ENCODE measurements at regions not wholly inside any gene's neighbourhood (a gene's known extent, or its start where the extent isn't known, plus 50 kb on each side); places are given as distances from the start of the nearest gene placed in this dataset.
A peak's percentile ranks its signal among the peaks of the same experiment; 100 is the strongest.
"Not testable (repeated sequence)": the region's sequence is repeated elsewhere in the genome, so short reads cannot be mapped to it uniquely, and the experiment has no call there.

DNA sequence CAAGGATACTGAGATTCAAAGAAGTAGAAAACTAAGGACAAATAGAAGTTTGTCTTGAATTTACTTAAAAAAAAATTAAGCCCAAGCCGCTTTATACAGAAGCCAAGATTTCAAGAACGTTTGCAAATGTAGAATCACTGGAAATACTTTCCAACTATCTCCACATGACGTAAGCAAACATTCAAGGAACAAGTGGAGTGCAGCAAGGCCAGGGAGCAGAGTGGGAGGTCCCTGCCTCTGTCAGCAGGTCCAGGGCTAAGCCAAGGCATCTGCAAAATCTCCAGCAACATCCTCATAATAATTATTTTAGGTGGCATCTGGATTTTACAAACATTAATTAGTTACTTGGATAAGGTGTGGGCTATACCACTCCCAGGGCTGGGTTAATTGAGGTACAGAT, 60.1 kb upstream of the AKIRIN2 start:
- CTCF ChIA-PET = no interaction called here
- POLR2A ChIA-PET (ENCODE audit: low non-redundant PET) = no interaction called here
- H3K27ac ChIP-seq = no peak overlapping the region
- TF ChIP-seq, protein P1, sequence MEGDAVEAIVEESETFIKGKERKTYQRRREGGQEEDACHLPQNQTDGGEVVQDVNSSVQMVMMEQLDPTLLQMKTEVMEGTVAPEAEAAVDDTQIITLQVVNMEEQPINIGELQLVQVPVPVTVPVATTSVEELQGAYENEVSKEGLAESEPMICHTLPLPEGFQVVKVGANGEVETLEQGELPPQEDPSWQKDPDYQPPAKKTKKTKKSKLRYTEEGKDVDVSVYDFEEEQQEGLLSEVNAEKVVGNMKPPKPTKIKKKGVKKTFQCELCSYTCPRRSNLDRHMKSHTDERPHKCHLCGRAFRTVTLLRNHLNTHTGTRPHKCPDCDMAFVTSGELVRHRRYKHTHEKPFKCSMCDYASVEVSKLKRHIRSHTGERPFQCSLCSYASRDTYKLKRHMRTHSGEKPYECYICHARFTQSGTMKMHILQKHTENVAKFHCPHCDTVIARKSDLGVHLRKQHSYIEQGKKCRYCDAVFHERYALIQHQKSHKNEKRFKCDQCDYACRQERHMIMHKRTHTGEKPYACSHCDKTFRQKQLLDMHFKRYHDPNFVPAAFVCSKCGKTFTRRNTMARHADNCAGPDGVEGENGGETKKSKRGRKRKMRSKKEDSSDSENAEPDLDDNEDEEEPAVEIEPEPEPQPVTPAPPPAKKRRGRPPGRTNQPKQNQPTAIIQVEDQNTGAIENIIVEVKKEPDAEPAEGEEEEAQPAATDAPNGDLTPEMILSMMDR (conservative IDR thresholded peaks at IDR 0.05; ENCODE audit: low read depth) = no peak
- no peak for DNase-seq (ENCODE audit: low spot score)

DNA sequence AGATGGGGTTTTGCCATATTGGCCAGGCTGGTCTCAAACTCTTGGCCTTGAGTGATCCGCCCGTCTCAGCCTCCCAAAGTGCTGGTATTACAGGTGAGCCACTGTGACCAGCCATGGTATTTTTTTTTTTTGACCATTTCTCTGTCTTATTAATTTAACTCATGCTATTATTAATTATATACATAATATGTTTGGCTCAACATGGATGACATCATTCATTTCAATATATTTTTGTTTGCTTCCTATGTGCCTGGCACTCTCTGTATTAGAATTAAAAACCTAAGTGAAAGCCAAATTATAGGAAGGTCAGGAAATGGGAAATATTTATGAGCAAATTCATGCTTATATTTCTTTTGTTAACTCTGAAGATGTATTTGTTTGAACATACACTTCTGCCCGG, 55.8 kb upstream of the AKIRIN2 start:
- POLR2A ChIA-PET (ENCODE audit: low non-redundant PET) = no interaction called here
- no peak overlapping the region for H3K27ac ChIP-seq
- DNase-seq (ENCODE audit: low spot score) = no peak
- CTCF ChIA-PET = interaction anchor here (0.6 kb wide), 1 partner anchor 17 kb away, joined by 5 read pairs; no protein-coding TSS in a partner anchor
- TF ChIP-seq, protein P1 (conservative IDR thresholded peaks at IDR 0.05; ENCODE audit: low read depth) = no peak

DNA sequence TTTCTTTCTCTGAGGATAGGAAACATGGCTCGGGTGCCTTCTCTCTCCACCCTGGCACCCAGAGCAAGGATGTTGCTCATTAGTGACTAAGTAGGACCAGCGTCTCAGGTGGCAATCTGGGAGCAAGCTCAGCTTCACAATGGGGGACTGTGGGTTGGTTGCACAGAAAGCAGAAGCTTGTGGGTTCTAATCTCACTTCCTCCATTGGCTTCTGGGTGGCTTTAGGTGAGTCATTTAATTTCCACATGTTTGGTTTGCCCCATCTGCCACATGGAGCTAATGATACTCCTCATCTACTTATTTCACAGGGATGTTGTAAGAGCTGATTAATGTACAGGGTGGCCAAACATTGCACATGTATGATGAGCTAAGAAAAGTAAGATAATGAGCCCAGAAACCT, 54.8 kb upstream of the AKIRIN2 start:
- ChIA-PET POLR2A (ENCODE audit: low non-redundant PET) (no interaction called here), CTCF (interaction anchor here (0.5 kb wide), 1 partner anchor 40 kb away, joined by 5 read pairs; no protein-coding TSS in a partner anchor)
- no peak overlapping the region for H3K27ac ChIP-seq
- peak; percentile 18 for DNase-seq (ENCODE audit: low spot score)
- TF ChIP-seq, protein P1 (conservative IDR thresholded peaks at IDR 0.05; ENCODE audit: low read depth) = no peak

DNA sequence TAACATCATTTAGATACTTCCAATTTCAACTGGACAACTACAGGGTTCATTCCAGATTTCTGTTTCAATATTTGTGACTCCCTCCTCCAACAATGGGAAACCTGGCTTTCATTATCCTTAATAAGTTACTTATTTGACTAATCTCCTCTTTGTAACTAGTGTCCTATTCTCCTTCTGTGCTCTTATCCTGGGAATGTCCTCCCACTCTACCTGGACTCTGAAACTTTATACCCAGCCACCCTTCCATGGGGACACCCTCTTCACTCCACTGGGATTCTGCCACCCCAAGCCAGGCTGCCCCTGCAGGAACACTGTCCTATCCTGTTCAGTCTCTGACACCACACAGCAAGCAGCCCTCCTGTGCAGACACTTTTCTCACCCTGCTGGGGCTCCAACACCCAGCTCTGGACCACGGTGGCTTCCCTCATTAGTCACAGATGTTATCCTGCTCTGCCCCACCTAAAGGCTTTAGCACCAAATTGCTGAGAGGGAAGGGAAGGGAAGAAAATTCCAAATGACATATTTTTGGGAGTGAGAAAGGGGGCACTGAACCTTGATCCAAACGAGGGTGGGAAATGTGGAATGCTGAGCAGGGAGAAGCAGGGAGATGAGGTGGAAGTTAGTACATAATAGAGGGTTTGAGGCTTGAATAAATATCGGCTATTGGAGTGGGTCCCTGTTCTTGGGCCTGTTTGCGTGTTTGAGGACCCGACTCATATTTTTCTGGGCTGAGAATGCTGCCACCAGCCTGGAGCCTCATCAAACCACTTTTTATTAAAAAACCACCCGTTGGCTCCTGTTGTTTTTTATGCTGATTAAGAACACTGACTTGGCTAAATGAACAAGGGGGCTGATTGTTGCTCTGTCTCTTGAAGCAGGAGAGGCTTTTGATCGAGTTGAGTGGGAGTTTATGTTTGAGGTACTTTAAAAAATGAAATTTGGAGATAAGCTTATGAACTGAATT, 54.0 kb upstream of the AKIRIN2 start:
- H3K27ac ChIP-seq = no peak overlapping the region
- ChIA-PET POLR2A (ENCODE audit: low non-redundant PET) (no interaction called here), CTCF (interaction anchor here (0.5 kb wide), 1 partner anchor 39 kb away, joined by 5 read pairs; no protein-coding TSS in a partner anchor)
- TF ChIP-seq, protein P1 (conservative IDR thresholded peaks at IDR 0.05; ENCODE audit: low read depth) = no peak
- DNase-seq (ENCODE audit: low spot score) = no peak

DNA sequence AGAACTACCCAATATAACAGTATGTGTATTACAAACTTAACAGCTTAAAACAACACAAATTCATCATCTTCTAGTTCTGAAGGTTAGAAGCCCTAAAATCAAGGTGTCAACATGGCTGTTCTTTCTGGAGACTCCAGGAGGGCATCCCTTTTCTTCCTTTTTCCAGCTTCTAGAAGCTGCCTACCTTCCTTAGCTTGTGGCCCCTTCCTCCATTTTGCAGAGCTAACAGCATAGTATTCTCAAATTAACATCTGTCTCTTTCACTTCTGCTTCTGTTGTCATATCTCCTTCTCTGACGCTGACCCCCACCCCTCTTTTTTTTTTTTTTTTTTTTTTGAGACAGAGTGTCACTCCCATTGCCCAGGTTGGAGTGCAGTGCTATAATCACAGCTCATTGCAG, 52.8 kb upstream of the AKIRIN2 start:
- no peak overlapping the region for H3K27ac ChIP-seq

DNA sequence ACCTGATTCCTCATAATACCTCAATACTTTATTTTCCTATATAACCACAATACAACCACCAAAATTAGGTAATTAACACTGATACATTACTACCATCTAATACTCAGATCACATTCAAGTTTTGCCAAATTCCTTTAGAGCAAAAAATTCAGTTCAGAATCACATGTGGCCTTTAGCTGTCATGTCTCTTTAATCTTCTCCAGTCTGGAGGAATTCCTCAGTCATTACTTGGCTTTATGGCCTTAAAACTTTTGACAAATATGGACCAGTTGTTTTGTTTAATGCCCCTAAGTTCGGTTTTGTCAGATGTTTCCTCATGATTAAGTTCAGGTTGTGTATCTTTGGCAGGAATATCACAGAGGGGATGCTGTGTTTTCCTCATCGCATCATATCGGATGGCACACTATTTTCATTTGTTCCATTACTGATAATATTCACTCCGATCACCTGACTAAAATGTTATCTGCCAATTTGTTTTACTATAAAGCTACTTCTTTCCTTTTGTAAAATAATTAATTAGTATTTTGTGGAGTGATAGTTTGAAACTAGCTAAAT, 51.2 kb upstream of the AKIRIN2 start:
- TF ChIP-seq, protein P1 (conservative IDR thresholded peaks at IDR 0.05; ENCODE audit: low read depth) = no peak
- ChIA-PET POLR2A (ENCODE audit: low non-redundant PET) (no interaction called here), CTCF (interaction anchor here (0.6 kb wide), 1 partner anchor 587 kb away, joined by 3 read pairs; no protein-coding TSS in a partner anchor)
- DNase-seq (ENCODE audit: low spot score) = no peak
- H3K27ac ChIP-seq = no peak overlapping the region

More for the DNA sequence above, 52.8 kb upstream of the AKIRIN2 start:
- no peak for DNase-seq (ENCODE audit: low spot score)
- CTCF ChIA-PET = interaction anchor here (0.7 kb wide), 1 partner anchor 20 kb away, joined by 5 read pairs; no protein-coding TSS in a partner anchor
- TF ChIP-seq, protein P1 (conservative IDR thresholded peaks at IDR 0.05; ENCODE audit: low read depth) = no peak
- POLR2A ChIA-PET (ENCODE audit: low non-redundant PET) = no interaction called here

DNA sequence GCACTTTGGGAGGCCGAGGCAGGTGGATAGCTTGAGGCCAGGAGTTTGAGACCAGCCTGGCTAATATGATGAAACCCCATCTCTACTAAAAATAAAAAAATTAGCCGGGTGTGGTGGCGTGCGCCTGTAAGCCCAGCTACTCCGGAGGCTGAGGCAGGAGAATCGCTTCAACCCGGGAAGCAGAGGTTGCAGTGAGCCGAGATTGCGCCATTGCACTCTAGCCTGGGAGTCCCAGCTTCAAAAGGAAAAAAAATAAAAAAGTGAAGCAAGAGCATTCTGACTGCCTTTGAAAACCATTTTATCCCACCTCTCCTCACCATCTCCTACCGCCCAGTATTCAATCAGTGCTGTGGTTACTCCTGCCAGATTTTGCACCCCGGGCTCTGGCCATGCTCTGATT, 50.5 kb upstream of the AKIRIN2 start:
- DNase-seq (ENCODE audit: low spot score); H3K27ac ChIP-seq; CTCF ChIA-PET; POLR2A ChIA-PET (ENCODE audit: low non-redundant PET): not testable (repeated sequence)
